ENCODE measurements at regions not wholly inside any gene's neighbourhood (a gene's known extent, or its start where the extent isn't known, plus 50 kb on each side); places are given as distances from the start of the nearest gene placed in this dataset.

DNA sequence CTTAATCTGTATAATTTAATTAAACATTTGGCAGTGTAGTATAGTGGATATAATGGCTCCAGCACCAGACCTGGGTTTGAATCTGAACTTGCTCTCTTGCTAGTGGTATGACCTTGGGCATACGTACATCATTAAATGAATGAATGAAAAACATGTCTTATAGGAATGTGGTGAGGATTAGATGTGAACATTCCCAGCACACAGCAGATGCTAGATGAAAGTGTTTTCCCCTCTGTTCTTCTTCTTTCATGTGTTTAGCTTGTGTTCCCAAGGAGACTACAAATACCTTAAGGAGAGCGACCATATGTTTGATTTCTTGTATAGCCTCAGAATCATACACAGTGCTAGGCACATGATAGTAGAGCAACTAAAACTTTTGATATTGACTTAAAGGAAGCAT is 56.5 kb downstream of the CT47B1 start:
- no peak for DNase-seq (ENCODE audit: low read depth in 2 of 3, low spot score in 1 of 3)

DNA sequence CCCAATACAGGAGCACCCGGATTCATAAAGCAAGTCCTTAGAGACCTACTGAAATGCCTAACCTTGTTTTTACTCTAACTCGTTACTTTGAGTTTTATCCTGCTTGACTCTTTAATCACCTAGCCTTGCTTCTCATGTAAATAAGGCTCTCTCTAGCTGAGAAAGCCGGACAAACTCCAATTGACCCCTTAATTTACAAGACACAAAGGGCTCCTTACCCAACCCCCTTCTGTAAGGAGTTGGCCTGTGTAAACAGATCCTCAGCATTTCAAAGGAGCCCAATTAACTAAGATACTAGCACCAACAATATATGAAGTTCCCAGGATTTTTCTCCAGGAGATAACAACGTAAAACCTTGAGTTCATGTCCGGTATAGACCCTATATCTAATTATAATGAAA is 61.7 kb downstream of the CT47B1 start:
- DNase-seq (ENCODE audit: low read depth in 2 of 3, low spot score in 1 of 3), result no peak

DNA sequence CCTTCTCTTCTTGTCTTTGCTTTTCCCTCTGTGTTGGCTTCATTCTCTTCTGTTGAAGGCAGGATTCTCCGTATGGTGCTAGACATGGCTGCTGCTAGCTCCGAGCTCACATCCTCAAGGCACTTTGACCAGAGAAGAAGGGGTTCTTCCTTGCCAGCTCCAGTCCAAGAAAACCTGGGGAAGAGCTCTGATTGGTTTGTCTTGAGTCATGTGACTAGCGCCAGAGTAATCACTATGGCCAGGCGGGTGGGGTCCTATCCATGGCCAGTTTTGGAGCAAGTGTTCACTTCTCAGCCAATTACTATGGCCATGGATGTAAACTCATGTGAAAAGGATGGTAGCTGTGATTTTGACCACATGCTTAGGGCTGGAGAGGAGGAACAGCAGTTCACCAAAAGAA is 74.2 kb downstream of the CT47B1 start:
- DNase-seq (ENCODE audit: low read depth in 2 of 3, low spot score in 1 of 3), result no peak

DNA sequence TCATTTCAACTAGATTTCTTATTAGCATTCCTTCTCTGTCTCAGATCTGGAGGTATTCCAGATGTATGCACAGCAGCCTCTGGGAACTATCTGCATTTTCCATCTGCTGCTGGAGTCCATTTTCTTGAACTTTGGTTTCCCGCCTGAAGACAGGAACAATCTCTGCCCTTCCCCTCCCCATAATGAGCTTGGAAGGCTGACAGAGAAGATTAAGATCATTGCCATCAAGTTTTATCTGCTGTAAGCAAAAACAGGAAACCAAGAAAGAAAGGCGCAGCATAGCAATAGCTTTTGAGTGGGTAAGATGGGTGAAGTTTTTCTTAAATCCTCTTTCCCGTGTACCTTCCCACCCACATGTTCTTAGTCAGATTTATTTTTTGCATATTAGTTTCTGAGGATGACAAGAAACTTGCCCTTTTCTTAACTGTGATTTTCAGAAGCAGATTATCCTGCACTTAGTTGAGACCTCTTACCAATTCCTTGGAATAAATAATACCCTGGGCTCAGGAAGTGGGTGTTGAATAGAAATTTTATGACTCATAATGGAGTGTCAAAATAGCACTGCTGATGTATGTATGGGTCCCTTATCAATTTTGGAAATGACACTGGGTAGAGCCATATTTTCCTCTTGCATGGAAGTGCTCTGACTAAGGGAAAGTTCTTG is 78.3 kb downstream of the CT47B1 start:
- DNase-seq (ENCODE audit: low read depth in 2 of 3, low spot score in 1 of 3), result no peak

DNA sequence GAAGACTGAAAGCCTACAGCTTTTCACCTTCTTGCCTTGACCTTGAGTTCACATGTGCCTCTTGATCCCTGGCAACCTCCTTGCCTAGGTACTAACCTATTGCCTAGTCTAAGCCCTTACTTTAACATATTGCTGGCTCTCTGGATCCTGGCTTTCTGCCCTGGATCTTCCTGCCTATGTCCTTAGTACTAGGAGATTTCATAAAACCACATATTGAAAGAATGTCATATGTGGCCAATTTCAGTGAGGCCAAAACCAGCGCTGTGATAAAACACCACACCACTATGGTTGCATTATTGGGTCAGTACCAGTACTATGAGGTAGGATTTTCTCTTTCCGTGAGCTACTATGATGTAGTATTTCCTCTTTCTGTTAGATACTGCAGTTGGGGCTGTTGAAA is 80.4 kb downstream of the CT47B1 start:
- DNase-seq (ENCODE audit: low read depth in 2 of 3, low spot score in 1 of 3), result no peak

DNA sequence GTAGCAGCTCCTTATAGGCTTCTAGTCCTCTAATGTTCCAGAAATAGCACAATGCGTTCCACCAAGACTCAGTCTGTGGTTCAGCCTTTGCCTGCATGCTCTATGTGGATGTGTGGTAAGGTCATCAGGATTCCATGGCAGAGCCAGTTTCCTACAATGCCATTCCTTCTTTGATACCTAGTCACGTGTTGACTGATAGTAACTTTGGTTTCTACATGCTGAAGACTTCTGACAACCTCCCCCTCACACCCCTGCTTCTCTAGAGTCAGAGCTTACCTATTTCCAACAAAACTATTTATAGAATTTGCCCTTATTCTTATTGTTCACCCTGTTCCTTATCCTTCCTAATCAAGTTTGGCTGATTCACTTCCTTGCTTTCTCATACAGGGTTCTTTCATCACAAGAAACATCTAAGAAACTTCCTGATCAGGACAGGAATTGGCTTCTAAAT is 81.1 kb downstream of the CT47B1 start:
- DNase-seq (ENCODE audit: low read depth in 2 of 3, low spot score in 1 of 3), result no peak

DNA sequence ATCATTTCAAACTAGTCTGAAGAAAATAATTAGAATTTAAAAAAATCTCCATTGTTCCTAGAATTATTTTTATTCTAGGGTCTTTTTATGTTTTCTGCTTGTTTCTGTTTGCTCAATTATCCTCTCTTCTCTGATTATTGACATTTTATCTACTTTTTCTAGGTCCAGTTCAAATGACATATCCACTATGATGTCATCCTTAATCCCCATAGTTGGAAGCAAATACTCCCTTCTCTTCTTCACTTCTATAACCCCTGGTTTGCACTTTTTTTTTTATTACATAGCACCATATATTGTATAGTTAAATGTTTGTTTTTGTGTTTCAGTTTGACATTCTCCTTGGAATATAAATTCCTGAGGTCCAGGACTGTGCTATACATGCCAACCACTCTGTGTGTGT is 82.6 kb downstream of the CT47B1 start:
- no peak for DNase-seq (ENCODE audit: low read depth in 2 of 3, low spot score in 1 of 3)

DNA sequence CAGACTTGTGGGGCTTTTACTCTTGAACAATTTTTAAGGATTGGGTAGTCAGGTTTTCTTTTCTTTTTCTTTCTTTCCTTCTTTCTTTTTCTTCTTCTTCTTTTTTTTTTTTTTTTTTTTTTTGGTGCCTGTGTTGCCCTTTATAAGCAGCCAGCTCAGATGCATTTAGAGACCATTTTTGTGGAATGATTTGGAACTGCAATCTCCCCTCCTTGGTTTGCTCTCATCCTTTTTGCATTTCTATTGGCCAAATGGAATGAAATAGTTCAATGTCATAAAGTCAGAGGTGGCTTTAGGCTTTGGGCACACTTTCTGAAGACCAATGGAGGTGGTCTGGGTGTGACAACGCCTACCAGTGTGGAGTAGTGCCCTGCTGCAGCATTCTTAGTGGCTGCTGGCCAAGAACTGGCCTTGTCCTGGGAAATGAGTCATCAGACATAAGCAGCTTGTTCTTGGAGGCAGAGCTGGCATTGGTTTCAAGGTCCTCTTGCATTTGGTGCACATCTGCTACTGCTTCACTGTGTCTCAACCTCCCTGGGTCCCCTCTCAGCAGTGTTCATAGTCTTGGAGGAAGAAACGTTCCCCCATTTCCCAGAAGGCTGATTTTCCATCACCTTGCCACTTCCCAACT is 84.5 kb downstream of the CT47B1 start:
- no peak for DNase-seq (ENCODE audit: low read depth in 2 of 3, low spot score in 1 of 3)

DNA sequence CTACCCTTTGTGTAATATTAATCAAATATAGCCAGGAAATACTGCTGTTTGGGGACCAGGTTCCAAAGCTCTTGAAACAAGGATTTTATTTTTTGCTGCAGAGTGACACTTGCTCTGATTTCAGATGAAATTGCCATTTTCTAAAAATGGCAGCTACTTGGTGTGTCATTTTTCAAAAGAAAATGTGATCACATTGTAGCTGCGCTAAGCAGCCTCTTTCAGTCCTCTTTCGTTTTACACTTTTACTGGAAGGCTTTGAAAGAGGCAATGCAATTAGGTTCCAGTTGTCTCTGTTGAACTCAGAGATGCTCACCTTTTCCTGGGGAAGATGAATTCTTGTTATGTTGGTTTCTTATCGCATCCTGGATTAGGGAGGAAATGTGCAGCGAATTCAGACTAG is 85.1 kb downstream of the CT47B1 start:
- DNase-seq (ENCODE audit: low read depth in 2 of 3, low spot score in 1 of 3), result no peak

DNA sequence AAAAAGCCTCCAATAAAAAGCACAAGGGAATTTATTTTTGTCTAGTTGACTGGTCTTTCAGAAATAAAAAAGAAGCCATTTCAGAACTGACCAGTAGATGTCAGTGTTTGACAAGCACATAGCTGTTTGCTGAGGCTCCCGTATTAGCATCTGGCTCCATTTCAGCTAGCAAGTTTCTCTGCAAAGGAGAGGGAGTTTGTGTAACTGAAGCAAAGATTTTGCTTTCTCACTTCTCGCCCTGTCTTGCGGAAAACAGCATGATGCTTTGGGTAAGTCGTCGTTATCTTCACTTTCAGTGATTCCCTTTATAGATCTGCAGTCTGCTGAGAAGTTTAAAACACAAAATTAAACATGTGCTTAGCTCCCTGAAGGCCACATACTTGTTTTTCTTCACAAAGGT is 85.5 kb downstream of the CT47B1 start:
- peak in 1 of 3 donors; percentile 56 for DNase-seq (ENCODE audit: low read depth in 2 of 3, low spot score in 1 of 3)

DNA sequence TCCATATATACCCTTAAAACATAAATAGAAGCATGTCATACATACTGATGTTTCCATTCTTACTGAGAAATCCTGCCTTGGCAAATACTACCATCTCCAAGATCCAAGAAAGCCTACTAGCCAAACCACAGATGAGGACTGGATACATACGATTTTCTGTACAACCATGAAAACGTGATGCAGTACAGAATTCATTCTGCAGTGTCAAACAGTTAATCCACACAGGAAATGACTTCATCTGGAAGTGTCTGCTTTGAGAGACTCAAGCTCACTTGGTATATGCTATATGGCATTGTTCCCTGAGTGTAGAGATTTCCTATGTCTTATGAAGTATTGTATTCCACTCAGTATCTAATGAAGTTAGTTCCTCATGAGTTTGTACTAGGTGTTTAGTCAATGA is 94.3 kb downstream of the CT47B1 start:
- DNase-seq (ENCODE audit: low read depth in 2 of 3, low spot score in 1 of 3), result no peak

DNA sequence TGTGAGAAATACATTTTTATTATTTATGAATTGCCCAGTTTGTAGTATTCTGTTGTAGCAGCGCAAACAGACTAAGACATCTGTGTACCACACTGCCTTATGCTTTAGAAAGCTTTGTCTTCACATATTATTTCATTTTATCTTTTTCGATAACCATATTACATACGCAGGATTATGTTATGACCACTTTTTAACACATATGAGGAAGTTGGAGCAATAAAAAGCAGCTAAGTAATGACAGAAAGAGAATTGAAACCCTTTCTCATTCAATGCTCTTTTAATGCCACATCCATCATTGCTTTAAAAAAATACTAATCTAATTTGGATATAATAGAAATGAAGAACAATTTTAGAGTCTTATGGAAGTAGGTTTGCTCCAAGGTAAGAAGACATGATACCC is 99.7 kb downstream of the CT47B1 start:
- no peak for DNase-seq (ENCODE audit: low read depth in 2 of 3, low spot score in 1 of 3)

DNA sequence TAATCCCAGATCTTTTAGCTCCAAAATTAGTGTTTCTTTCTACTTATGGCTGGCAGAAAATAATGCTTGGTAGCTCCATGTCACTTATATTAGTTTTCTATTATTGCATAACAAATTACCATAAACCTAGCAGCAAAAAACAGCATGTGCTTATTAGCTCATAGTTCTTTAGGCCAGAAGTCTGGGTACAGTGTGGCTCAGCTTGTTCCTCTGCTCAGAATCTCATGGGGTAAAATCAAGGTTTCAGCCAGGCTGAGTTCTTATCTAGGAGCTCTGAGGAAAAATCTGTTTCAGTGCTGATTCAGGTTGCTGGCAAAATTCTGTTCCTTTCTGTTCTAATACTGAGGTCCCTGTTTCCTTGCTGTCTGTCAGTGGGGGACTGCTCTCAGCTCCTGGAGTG is 101.1 kb downstream of the CT47B1 start:
- no peak for DNase-seq (ENCODE audit: low read depth in 2 of 3, low spot score in 1 of 3)

DNA sequence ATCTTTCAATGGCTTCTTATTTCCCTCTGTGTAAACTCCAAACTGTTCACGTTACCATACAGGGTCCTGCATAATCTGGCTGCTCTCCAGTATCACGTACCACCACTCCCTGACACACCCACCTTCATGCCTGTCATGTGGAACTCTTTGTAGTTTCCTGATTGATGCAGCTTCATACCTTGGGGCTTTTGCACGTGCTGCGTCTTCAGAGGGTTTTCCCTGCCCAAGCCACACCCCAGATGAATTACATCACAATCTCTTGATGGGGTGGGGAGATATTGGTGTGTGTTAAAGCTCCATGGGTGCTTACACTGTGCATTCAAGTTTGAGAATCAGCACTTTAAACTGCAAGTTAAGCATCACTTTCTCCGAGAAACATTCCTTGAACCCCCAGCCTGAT is 101.9 kb downstream of the CT47B1 start:
- no peak for DNase-seq (ENCODE audit: low read depth in 2 of 3, low spot score in 1 of 3)

DNA sequence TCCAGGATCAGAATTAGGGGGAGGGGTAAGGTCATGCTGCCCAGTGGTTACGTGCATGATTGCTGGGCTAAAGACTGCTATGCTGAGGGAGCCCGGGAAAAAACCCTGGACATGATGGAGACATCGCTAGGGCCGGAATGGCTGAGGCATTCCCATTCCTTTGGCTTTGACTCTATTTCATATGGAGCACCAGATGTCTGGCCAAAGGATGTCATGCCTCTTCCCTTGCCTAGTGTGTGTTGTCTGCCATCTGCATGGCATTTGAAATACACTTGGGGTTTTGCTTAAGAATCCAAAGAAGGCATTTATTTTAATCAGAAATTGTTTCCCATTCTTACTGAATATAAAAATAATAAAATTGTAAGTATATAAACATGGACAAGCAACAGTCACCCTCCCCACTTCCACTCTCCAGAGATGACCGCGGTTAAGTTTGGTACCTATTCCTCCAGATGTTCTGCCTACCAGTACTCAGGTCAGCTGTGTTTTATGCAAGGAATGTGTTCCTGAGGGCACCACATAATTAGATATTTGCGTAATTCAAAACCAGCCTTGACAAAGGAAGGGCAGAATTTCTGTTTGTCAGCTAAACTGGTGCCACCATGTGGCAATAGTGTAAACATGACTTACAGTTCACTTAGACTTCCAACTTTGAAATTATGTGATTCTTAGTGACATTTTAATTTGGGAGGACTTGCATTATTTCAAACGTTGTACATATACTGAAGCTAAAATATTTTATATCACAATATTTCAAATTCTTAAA is 105.9 kb downstream of the CT47B1 start:
- DNase-seq (ENCODE audit: low read depth in 2 of 3, low spot score in 1 of 3), result no peak

DNA sequence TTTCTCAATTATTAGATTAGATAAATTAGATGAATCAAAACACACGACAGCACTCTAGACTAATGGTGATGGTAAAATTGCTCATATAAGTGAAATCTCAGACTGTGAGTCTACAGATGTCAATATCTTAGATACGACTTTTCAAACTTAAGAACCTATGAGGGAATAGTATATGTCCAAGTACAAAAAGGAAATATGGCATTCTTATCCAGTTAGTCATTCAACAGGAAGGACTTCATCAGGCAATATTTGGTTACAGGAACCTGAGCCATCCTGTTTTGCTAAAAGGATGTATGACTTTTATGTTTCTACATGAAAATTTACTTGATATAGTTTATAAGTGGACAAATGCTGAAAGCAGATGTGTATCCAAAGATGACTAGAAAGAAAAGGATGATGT is 107.0 kb downstream of the CT47B1 start:
- DNase-seq (ENCODE audit: low read depth in 2 of 3, low spot score in 1 of 3), result no peak

DNA sequence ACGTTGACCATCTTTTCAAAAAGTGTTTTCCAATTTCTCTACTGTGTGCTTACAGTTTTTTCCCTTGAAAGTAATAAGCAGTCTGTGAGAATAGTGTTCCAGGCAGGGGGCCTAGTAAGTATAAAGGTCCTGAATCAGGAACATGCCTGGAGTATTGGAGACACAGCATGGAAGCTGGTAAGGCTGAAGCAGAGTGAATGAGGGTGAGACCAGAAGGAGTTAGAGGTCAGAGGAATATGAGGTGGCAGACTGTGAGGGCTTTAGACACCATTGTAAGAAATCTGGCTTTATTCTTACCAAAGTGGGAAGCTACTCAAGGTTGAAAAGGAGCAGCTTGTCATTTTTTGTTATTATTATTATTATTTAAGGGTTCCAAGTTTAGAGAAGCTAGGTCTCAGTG is 107.4 kb downstream of the CT47B1 start:
- DNase-seq (ENCODE audit: low read depth in 2 of 3, low spot score in 1 of 3), result no peak

DNA sequence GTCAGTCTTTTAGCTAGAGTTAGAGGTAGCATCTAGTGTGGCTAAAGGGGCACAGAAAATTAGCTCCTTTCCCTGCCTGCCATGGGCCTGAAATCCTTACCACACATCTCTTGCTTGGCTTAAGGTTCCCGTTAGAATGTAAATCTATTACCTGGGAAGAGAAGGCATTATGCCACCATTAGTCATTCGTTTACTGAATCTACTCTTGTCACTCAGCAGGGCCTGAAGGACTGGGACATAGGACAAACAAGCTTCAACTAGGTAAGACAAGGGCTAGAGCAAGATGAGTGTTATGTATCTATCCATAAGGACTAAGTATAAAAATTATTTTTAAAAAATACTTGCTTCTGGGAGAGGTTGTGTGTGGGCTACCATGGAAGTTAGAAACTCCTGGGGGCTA is 112.4 kb downstream of the CT47B1 start:
- no peak for DNase-seq (ENCODE audit: low read depth in 2 of 3, low spot score in 1 of 3)

DNA sequence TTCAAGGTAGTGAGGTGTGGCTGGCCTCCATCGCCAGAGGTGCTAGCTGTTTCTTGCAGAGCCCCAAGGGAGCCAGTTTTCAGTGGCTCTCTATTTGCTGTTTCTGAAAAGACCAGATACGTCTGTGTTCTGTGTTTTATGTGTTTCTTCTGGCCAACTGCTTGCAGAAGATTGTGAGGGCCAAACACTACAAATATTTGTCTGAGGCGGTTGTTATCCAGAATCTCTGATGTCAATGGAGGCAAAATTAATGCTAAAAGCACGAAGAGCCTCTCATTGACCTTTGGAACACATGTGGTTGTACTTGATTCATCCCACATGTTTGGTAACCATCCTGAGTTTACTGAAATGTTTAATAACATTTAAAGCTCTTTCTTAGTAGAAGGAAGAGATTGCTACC is 113.9 kb downstream of the CT47B1 start:
- DNase-seq (ENCODE audit: low read depth in 2 of 3, low spot score in 1 of 3), result no peak

DNA sequence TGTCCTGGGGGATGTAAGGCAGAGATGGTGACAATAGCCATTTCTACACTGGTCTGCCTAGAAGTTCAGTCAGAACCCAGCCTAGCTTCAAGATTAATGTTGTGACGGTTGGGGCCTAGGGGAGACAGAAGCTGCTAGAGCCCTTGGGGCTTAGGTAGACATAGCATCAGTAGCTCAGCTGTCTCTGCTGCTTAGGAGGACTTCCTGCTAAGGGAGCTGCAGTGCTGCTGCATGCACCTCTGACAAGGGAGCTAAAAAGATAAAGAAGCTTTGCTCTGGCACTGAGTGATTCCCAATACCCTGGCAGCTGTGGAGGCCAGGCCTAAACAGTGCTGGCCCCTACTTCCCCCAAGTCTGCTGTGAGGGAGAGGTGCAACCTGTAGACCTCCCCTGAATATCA is 116.0 kb downstream of the CT47B1 start:
- DNase-seq (ENCODE audit: low read depth in 2 of 3, low spot score in 1 of 3), result no peak

DNA sequence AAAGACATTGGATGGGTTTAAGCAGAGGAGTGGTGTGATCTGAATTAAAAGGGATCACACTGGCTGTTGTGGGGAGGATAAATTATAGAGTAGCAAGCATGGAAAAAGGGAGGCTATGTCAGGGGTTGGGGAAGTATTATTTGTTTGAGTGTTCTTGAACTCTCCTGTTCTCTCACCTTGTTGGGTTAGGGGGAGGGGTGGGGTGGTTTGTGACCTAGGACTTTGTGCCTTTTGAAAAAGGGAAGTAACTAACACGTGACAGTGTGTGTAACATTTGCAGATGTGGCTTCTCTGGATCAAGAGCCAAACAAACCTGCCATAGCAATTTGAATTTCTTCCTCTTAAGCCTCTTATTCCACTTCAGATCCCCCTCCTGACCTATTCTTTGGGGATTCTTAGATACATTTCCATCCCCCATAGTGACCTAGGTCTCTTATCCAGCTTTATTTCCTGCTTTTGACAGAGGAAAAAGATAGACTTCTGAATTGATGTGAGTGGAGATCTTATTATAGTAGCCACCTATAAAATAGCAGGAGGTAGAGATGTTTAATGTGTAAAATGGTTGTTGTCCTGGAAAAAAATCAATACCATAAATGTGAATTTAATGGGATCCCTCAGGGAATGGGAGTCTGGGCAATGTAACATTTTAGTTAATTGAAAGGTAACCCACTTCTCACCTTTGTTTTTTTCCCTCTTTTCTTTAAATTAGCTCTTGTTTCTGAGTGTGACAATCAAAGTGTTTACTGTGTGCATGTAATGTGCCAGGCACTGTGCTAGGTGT is 120.4 kb downstream of the CT47B1 start:
- DNase-seq (ENCODE audit: low read depth in 2 of 3, low spot score in 1 of 3), result no peak

Data from stimulated activated CD4-positive, alpha-beta T cell treated with anti-CD3 and anti-CD28 coated beads, Interleukin-12 subunit alpha, Interleukin-12 subunit beta, amount 100 ng/mL, for 48 hours (primary cell).